ENCODE measurements at regions not wholly inside any gene's neighbourhood (a gene's known extent, or its start where the extent isn't known, plus 50 kb on each side); places are given as distances from the start of the nearest gene placed in this dataset.

- no peak for DNase-seq (ENCODE audit: low spot score)
Measured at GRCh38 chr10:10779511-10779910, 238.2 kb upstream of the CELF2 start.

GRCh38 chr10:10780746-10781145, 236.9 kb upstream of the CELF2 start:
- no peak for DNase-seq (ENCODE audit: low spot score)

GRCh38 chr10:10782603-10783002, 235.1 kb upstream of the CELF2 start:
- no peak for DNase-seq (ENCODE audit: low spot score)

- no peak for DNase-seq (ENCODE audit: low spot score)
Measured at GRCh38 chr10:10785627-10786026, 232.0 kb upstream of the CELF2 start.

GRCh38 chr10:10786109-10787090, 231.3 kb upstream of the CELF2 start:
- no peak for DNase-seq (ENCODE audit: low spot score)

GRCh38 chr10:10787586-10787985, 230.1 kb upstream of the CELF2 start:
- DNase-seq (ENCODE audit: low spot score), result no peak

- DNase-seq (ENCODE audit: low spot score), result no peak
Measured at GRCh38 chr10:10788761-10789160, 228.9 kb upstream of the CELF2 start.

- no peak for DNase-seq (ENCODE audit: low spot score)
Measured at GRCh38 chr10:10791869-10792268, 225.8 kb upstream of the CELF2 start.

GRCh38 chr10:10792681-10793080, 225.0 kb upstream of the CELF2 start:
- DNase-seq (ENCODE audit: low spot score), result no peak

GRCh38 chr10:10794046-10794445, 223.6 kb upstream of the CELF2 start:
- DNase-seq (ENCODE audit: low spot score), result no peak

- no peak for DNase-seq (ENCODE audit: low spot score)
Measured at GRCh38 chr10:10794791-10795191, 222.9 kb upstream of the CELF2 start.

- DNase-seq (ENCODE audit: low spot score), result no peak
Measured at GRCh38 chr10:10796061-10796773, 221.5 kb upstream of the CELF2 start.

- DNase-seq (ENCODE audit: low spot score), result no peak
Measured at GRCh38 chr10:10796774-10797415, 220.8 kb upstream of the CELF2 start.

- DNase-seq (ENCODE audit: low spot score), result no peak
Measured at GRCh38 chr10:10797513-10797912, 220.2 kb upstream of the CELF2 start.

- DNase-seq (ENCODE audit: low spot score), result no peak
Measured at GRCh38 chr10:10798102-10798863, 219.4 kb upstream of the CELF2 start.

GRCh38 chr10:10798864-10799192, 218.8 kb upstream of the CELF2 start:
- no peak for DNase-seq (ENCODE audit: low spot score)

GRCh38 chr10:10800961-10801360, 216.7 kb upstream of the CELF2 start:
- DNase-seq (ENCODE audit: low spot score), result no peak

- DNase-seq (ENCODE audit: low spot score), result no peak
Measured at GRCh38 chr10:10803278-10803677, 214.4 kb upstream of the CELF2 start.

- no peak for DNase-seq (ENCODE audit: low spot score)
Measured at GRCh38 chr10:10804061-10804460, 213.6 kb upstream of the CELF2 start.

GRCh38 chr10:10804998-10805740, 212.5 kb upstream of the CELF2 start:
- no peak for DNase-seq (ENCODE audit: low spot score)

GRCh38 chr10:10807106-10807505, 210.6 kb upstream of the CELF2 start:
- no peak for DNase-seq (ENCODE audit: low spot score)

Data from activated CD4-positive, alpha-beta T cell treated with anti-CD3 and anti-CD28 coated beads, Interleukin-2, Interleukin-4, amounts not matched to agents 100 ng/mL and 50 ng/mL, durations not matched to agents 16 hours and 8 hours (primary cell).